Cardiac septum (tissue), 1 donor: ENCODE measurements at regions not wholly inside any gene's neighbourhood (a gene's known extent, or its start where the extent isn't known, plus 50 kb on each side); places are given as distances from the start of the nearest gene placed in this dataset.

Source experiments
- DNase-seq: peaks from one replicate; pipeline ENCODE4 v3.0.0-alpha.2; 2020; ENCODE audit warnings: low spot score
- intact Hi-C: fragments of 100-400 bp; cut with DNase I; formaldehyde crosslinking; loops from one replicate; pipeline ENCODE4 v1.14.0; 2022
- donor health status: DM: no; HTN: no; CAD: no.

- no peak for DNase-seq
- intact Hi-C loops = no loop called here
Observed at GRCh38 chr18:75544496-75544895, 117.0 kb upstream of the SMIM21 start.

GRCh38 chr18:75544051-75544481 lies 116.6 kb upstream of the SMIM21 start:
- intact Hi-C loops = no loop called here
- DNase-seq = no peak

- DNase-seq = no peak
Observed at GRCh38 chr18:75538727-75539126, 111.2 kb upstream of the SMIM21 start.

DNA sequence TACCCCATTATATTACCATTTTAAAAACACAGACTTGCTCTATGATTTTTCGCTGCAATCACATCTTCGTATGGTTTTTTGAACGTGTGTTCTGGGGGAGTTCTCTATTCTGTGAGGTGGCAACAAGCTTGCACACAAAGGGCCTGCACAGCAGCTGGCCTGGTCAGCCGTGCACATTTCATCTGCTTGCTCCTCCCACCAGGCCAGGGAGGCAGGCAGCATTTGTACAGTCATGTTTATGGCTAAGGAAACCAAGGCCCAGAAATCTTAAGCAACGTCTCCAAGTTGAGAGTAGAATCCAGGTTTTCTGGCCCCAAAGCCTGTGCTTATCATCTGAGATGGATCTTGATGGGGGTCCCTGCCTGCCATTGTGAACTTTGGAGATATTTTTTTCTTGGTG lies 106.4 kb upstream of the SMIM21 start:
- intact Hi-C loops = no loop called here
- DNase-seq = no peak

More at GRCh38 chr18:75538727-75539126, 111.2 kb upstream of the SMIM21 start:
- intact Hi-C loops = no loop called here

- intact Hi-C loops = no loop called here
- DNase-seq = no peak
Observed at GRCh38 chr18:75533209-75533608, 105.7 kb upstream of the SMIM21 start.

DNA sequence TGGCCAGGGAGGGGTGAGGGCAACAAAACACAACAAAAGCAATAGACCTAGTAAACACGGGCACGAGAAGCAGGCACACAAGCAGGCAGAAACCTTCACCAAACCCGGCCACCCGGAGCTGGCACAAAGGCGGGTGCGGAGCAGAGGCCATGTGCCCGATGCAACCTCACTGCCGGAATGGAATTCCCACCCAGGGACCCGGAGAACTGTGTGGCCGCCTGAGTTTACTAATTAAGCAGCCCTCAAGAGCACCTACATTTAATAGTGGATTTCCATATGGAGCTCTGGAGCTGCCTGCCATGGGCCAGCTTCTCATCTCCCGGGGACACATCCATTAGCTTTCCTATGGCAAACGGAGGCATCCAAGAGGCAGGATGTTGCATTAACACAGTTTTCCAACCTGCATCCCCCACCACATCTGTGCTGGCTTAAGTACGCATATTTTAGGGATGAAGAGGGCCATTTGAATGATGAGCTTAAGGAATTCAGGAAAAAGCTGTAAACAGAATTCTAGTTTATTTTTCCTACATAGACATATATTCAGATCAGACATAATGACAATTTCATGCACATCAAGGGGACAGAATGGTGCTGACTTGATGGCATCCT lies 104.5 kb upstream of the SMIM21 start:
- intact Hi-C loops = no loop called here
- DNase-seq = no peak

- no peak for DNase-seq
- intact Hi-C loops = no loop called here
Observed at GRCh38 chr18:75531212-75531850, 103.8 kb upstream of the SMIM21 start.

DNA sequence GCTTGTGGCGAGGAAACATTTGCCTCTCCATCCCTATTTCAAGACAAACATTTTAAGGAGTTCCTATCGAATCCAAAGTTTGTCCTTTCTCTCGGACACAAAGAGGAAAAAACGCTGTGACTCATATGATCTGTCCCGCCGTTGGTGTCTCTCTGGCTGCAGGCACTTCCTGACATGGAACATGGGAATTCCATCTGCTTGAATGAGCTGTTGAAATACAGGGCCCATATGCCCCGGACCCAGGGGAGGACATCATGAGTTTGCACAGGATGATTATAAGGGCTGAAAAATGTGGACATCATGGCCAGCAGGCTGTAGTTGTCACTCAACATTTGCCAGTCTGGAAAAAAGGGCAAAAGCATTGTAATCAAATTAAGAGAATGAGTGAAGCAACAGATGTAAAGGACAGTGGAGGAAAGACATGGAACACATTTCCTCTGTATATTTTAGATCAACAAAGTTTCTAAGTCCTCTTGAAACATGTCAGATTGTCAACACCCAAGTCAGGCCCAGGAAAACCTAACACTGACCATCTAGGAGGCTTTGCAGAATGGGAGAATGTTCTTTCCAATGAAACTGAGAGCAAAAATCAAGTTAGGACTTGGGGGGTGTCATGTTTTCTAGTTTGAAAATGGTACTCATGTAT lies 103.2 kb upstream of the SMIM21 start:
- no peak for DNase-seq

DNA sequence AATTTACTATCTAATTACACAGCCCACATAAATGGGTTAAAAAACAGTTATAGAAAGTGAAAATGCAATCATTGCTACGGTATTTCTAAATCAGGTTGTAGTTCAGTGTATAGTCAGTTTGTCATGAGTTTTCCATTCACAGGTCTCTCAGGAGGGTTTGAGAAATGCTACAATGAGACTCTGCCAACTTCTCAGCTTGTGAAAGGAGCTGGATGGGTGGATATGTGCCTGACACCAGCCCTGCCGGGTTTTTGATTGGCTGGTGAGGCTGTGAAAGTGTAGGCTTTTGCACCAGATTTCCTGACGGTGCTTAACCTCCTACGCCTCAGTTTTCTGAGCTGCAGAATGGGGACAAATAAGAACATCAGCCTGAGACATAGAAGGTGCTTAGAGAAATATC lies 102.6 kb upstream of the SMIM21 start:
- no peak for DNase-seq
- intact Hi-C loops = no loop called here

More for the DNA sequence above, 103.2 kb upstream of the SMIM21 start:
- intact Hi-C loops = no loop called here

DNA sequence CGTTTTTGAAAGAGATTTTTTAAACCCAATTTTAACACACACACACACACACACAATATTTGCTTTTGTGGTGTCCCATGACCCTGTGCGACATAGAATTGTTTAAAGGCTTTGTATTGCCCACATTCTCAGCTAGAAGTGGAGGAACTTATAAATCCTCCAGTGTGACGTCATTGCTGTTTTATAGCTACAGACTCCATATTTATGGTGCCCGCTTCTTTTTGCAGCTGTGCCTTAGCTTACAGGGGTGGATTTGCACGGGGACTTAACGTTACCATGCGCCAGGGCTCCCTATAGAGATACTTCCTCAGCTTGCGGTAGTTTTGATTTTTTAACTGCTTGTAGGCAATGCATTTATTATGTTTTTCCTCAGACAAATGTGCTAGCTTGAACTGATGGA lies 101.9 kb upstream of the SMIM21 start:
- intact Hi-C loops = no loop called here
- DNase-seq = no peak

- DNase-seq = no peak
- intact Hi-C loops = no loop called here
Observed at GRCh38 chr18:75527848-75528685, 100.6 kb upstream of the SMIM21 start.

DNA sequence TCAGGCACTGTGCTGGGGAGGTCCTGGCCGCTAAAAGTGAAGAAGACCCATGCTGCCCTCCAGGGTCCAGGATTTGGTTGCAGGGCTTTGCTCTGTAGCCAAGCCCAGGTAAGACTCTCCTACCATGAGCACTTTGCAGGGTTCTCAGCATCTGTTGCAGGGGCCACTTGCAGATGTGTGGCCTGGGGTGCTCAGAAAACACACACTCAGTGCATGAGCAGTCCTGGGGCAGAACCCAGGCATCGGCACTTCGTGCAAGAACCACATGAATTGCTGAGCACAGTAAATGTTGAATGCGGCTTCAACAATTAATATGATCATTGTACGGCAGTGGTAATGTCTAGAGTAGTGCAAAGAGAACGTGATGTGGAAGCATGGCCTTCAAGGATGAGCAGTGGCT lies 98.5 kb upstream of the SMIM21 start:
- DNase-seq = no peak
- intact Hi-C loops = no loop called here

DNA sequence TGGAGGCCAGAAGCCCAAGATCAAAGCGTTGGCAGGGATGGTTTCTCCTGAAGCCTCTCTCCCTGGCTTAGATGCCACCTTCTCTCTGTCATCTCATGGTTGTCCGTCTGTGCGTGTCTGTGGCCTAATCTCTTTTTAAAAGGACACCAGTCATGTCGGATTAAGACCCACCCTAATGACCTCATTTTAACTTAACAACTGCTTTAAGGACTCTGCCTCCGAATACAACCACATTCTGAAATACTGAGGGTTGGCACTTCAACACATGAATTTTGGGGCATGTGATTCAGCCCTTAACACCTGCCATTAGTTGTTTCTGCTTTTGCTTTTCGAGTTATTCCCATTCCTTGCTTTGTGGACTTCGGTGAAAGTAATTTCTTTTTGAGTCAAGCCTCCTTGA lies 97.8 kb upstream of the SMIM21 start:
- intact Hi-C loops = no loop called here
- no peak for DNase-seq

DNA sequence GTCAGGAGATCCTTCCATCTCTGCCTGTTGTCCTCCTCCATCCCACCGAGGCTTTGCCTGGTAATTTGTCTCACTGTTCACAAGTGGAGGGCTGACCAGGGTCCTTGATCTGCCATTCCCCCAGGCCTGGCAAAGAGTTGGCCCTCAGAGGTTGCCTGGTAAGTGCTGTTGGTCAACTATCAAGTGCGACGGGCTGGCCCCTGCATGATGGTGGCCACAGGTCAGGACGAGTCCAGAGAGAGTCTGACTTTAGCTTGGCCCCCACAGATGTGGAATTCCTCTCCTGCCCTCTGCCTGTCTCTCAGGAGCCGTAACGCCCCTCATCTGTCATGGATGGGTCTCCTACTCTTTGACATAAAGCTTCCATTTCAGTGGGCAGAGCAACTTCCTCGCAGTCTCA lies 97.3 kb upstream of the SMIM21 start:
- no peak for DNase-seq
- intact Hi-C loops = no loop called here

DNA sequence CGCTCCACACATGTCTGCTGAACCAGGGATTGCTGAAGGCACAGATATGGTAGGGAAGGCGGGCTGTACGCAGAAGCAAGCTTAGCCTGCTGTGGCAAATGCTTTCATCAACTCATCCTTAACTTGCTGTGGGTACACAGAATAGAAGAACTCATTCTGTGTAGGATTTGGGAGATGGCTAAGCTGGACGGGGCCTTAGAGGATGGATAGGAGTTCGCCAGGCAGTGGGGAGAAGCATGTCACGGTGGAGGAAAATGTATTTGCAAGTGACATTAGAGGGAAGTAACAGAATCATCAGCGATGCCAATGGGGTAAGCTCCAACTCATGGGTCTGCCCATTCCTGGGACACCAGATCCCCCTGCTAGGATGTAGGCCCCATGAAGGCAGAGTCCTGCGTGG lies 96.7 kb upstream of the SMIM21 start:
- no peak for DNase-seq
- intact Hi-C loops = no loop called here

GRCh38 chr18:75521816-75522215 lies 94.3 kb upstream of the SMIM21 start:
- no peak for DNase-seq
- intact Hi-C loops = no loop called here

GRCh38 chr18:75518007-75518406 lies 90.5 kb upstream of the SMIM21 start:
- intact Hi-C loops = no loop called here

GRCh38 chr18:75517286-75517685 lies 89.8 kb upstream of the SMIM21 start:
- DNase-seq = no peak
- intact Hi-C loops = no loop called here

More at GRCh38 chr18:75518007-75518406, 90.5 kb upstream of the SMIM21 start:
- DNase-seq = no peak

- intact Hi-C loops = no loop called here
- DNase-seq = no peak
Observed at GRCh38 chr18:75507636-75508035, 80.1 kb upstream of the SMIM21 start.

GRCh38 chr18:75506913-75507312 lies 79.4 kb upstream of the SMIM21 start:
- intact Hi-C loops = no loop called here
- no peak for DNase-seq
